Activated T-cell treated with anti-CD3 and anti-CD28 coated beads, Interleukin-2, amount 50 U/mL, for 24 hours (primary cell): ENCODE measurements at regions not wholly inside any gene's neighbourhood (a gene's known extent, or its start where the extent isn't known, plus 50 kb on each side); places are given as distances from the start of the nearest gene placed in this dataset.

Source experiments
- DNase-seq: peaks from one replicate; pipeline ENCODE4 v3.0.0-alpha.2; 2020
- H3K27ac Mint-ChIP-seq: 2 replicates; pipeline ENCODE4 v1.8.0; 2020; ENCODE audit warnings: mild to moderate bottlenecking, mixed read lengths
- H3K27me3 Mint-ChIP-seq: 2 replicates; pipeline ENCODE4 v1.8.0; 2020; ENCODE audit warnings: mixed read lengths
- H3K36me3 Mint-ChIP-seq: 2 replicates; pipeline ENCODE4 v1.8.0; 2020; ENCODE audit warnings: low read depth, mixed read lengths
- H3K4me1 Mint-ChIP-seq: 2 replicates; pipeline ENCODE4 v1.8.0; 2020; ENCODE audit warnings: low read depth, mixed read lengths
- H3K4me3 Mint-ChIP-seq: 2 replicates; pipeline ENCODE4 v1.8.0; 2020; ENCODE audit warnings: mild to moderate bottlenecking, moderate library complexity, mixed read lengths
- H3K9me3 Mint-ChIP-seq: 2 replicates; pipeline ENCODE4 v1.8.0; 2020; ENCODE audit warnings: mixed read lengths

DNA sequence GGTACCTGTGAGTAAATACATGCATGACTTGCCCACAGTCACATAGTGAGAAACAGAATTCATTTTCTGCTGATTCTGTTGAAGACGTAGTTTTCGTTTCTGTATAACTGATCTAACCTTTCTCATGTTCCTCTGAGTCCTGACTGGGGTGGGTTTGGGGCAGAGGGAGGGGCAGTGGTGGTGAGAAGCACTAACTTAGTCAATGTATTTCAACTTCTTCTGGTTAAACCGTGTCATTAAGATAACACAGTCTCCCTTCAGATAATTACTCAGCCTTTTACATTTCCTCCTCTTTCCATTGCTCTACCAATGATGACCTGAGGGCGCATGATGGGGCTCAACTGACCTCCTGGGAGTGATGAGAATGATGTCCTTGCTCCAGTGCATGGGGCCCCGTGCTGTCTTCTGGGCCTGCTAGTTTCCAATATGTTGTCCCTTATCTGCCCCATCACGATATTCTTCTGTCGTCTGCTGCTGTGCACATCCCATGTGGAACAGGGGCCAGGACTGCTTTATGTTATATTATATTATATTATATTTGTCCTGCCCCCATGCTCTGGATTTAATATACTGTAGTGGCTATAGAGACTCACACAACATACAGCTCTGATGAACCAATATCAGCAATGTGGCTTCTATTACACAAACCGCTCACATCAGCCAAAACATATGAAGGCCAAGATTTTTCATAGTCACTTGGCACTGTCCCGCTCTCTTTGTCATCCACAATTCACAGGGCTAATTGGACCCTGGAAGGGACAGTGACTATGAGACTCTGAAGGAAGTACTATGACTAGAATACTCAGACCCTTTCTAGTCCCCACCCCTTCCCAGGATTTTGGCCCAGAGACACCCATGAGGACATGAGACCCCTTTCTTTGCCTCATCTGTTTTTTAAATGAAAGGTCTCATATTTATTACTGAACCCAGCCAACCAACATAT is 407.1 kb upstream of the MCTP2 start:
- Mint-ChIP-seq H3K4me3 (no peak overlapping the region), H3K4me1 (no peaks in the 10 kb centered on the region)

DNA sequence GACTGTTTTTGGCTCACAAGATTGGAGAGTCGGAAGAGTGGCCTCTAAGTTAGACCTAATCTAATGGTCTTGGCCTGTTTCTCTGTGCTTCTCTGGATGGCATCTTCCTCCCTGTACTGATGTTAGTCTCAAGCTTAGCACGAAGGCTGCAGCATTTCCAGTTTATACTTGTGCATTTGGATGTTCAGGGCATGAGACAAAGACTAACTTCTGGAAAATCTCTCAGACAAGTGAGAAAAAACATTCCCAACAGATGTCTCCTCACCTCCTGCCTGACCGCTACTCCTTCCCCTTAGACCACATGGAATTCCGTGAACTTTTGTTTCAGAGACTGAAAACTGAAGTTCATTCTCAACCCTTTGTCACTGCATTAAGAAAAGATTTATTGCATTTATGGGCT is 410.8 kb upstream of the MCTP2 start:
- Mint-ChIP-seq H3K4me1 (no peaks in the 10 kb centered on the region), H3K9me3 (peaks cover 6% of the 10 kb centered on the region), H3K36me3 (no peaks in the 10 kb centered on the region), H3K27me3 (no peaks in the 10 kb centered on the region), H3K27ac (no peak overlapping the region), H3K4me3 (no peak overlapping the region)
- DNase-seq: no peak

More for the DNA sequence above, 407.1 kb upstream of the MCTP2 start:
- H3K9me3 Mint-ChIP-seq: no peaks in the 10 kb centered on the region
- no peaks in the 10 kb centered on the region for H3K36me3 Mint-ChIP-seq
- H3K27ac Mint-ChIP-seq: no peak overlapping the region
- DNase-seq: no peak
- no peaks in the 10 kb centered on the region for H3K27me3 Mint-ChIP-seq

DNA sequence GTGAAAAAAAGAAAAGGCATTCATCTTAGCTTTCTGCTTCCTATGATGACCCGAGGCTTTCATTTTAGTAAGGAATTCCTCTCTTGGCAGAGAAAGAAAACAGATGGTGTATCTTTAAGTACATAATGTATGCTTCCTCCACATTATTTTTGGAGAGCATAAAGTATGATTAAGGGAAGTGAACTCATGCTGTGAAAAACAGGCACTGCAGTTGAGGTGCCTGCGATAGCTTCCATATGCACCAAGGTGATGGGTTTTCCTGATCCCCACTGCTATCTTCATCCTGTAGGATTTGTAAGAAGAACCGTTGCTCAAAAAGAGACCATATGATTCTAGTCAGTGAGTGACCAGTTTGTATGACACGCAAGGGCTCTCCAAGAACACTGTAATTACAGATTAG is 411.5 kb upstream of the MCTP2 start:
- H3K27ac Mint-ChIP-seq: no peak overlapping the region
- H3K4me3 Mint-ChIP-seq: no peak overlapping the region
- H3K36me3 Mint-ChIP-seq: no peaks in the 10 kb centered on the region
- peaks cover 6% of the 10 kb centered on the region for H3K9me3 Mint-ChIP-seq
- DNase-seq: no peak
- no peaks in the 10 kb centered on the region for H3K4me1 Mint-ChIP-seq
- H3K27me3 Mint-ChIP-seq: no peaks in the 10 kb centered on the region

DNA sequence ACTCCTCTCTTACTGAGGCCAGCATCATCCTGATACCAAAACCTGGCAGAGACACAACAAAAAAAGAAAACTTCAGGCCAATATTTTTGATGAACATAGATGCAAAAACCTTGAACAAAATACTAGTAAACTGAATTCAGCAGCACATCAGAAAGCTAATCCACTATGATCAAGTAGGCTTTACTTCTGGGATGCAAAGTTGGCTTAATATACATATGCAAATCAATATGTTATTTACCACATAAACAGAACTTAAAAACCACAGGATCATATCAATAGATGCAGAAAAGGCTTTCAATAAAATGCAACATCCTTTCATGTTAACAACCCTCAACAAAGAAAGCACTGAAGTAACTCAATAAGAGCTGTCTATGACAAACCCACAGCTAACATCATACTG is 414.5 kb upstream of the MCTP2 start:
- Mint-ChIP-seq H3K9me3 (peaks cover 6% of the 10 kb centered on the region), H3K36me3 (no peaks in the 10 kb centered on the region), H3K4me1 (no peaks in the 10 kb centered on the region), H3K4me3 (no peak overlapping the region), H3K27ac (no peak overlapping the region), H3K27me3 (peaks cover 9% of the 10 kb centered on the region)
- no peak for DNase-seq

DNA sequence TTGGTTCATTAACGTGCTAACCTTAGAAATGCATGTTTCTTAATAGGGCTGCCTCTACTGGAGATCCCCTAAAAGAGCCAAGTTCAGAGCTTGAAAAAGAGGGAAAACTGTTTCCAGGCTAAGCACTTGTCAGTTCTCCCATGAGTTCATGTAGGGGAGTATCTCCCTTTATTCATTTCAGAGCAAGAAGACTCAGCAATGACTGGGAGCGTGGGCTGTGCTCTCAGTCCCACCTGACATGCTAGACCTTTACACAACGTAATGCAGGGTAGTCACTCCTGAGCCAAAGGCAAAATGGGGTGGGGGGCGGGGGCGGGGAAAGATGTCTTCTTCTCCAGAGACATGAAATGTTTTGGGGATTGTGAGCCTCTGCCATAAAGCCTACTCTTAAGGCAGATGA is 420.1 kb upstream of the MCTP2 start:
- H3K36me3 Mint-ChIP-seq: no peaks in the 10 kb centered on the region

DNA sequence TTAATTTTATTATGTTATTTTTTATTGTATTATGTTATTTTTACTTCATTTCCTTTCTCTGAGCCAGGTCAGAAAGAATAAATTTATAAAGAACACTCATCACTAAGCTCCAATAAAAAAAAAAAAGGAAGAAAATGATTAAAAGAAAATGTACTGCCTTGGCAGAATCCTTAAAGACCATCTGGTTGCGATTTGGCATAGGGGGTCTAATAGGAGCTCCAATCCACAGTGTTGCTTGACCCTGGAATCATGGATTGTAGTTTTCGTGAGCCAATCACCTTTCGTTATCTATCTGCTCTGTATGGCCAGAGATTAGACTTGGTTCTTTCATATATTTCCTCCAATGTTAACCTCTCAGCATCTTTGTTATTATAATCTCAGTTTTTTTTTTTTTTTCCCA is 421.8 kb upstream of the MCTP2 start:
- H3K27ac Mint-ChIP-seq: no peak overlapping the region
- H3K36me3 Mint-ChIP-seq: no peaks in the 10 kb centered on the region
- no peak overlapping the region for H3K4me3 Mint-ChIP-seq
- DNase-seq: no peak
- H3K9me3 Mint-ChIP-seq: no peaks in the 10 kb centered on the region
- H3K4me1 Mint-ChIP-seq: no peaks in the 10 kb centered on the region
- peaks cover 22% of the 10 kb centered on the region for H3K27me3 Mint-ChIP-seq

More for the DNA sequence above, 420.1 kb upstream of the MCTP2 start:
- H3K9me3 Mint-ChIP-seq: no peaks in the 10 kb centered on the region
- no peak for DNase-seq
- no peaks in the 10 kb centered on the region for H3K4me1 Mint-ChIP-seq
- no peak overlapping the region for H3K4me3 Mint-ChIP-seq
- peaks cover 21% of the 10 kb centered on the region for H3K27me3 Mint-ChIP-seq
- no peak overlapping the region for H3K27ac Mint-ChIP-seq

DNA sequence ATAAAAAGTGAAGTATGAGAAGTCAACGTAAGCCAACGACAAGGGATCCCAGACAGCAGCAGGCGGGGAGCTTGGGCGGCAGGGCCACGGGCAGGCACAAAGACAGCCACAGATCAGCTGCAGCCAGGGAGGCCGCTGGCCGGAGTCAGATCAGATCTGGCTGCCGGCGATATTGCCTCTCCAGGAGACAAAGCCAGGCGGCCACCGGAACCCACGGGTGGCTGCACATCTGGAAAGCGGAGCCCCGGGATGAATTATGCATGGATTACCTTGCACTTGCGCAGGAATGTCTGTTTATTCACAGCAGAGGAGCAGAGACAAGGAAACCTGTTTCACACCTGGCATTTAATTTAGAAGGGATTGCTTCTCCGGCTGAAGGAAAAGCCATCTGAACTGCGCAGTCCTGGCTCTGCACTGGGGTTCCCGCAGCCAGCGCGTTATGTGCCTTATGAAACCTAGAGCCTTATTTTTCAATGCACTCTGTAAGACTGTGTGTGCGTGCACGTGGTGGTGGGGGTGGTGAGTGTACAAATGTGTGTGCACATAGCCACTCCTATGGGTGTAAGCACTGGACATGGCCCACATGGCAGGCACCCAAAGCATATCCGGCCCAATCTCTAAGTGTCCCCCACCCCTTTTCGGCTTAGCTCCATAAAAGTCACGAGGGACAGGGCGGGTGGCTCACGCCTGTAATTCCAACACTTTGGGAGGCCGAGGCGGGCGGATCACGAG is 427.8 kb upstream of the MCTP2 start:
- no peaks in the 10 kb centered on the region for H3K36me3 Mint-ChIP-seq
- DNase-seq: no peak
- H3K27ac Mint-ChIP-seq: no peak overlapping the region
- no peak overlapping the region for H3K4me3 Mint-ChIP-seq
- no peaks in the 10 kb centered on the region for H3K4me1 Mint-ChIP-seq
- H3K9me3 Mint-ChIP-seq: no peaks in the 10 kb centered on the region
- peaks cover 6% of the 10 kb centered on the region for H3K27me3 Mint-ChIP-seq

DNA sequence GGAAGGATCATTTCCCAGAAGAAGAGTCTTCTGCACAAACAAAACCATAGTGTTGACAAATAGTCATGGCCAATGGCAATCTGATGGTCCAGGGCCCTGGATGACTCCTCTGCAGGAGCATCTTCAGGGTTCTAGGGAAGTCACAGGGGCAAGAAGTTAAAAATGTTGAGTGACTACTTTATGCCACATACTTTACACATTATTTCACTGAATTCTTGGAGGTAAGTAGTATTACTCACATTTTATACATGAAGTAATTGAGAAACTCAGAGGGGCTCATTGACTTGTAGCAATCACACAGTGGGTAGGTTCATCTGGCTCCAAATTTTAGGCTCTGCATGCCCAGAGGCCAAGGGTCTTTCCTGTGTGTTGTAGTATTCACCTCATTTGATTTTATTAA is 430.2 kb upstream of the MCTP2 start:
- H3K9me3 Mint-ChIP-seq: no peaks in the 10 kb centered on the region
- no peaks in the 10 kb centered on the region for H3K4me1 Mint-ChIP-seq
- no peak for DNase-seq
- no peak overlapping the region for H3K27ac Mint-ChIP-seq
- no peaks in the 10 kb centered on the region for H3K36me3 Mint-ChIP-seq
- H3K27me3 Mint-ChIP-seq: peaks cover 6% of the 10 kb centered on the region
- no peak overlapping the region for H3K4me3 Mint-ChIP-seq

DNA sequence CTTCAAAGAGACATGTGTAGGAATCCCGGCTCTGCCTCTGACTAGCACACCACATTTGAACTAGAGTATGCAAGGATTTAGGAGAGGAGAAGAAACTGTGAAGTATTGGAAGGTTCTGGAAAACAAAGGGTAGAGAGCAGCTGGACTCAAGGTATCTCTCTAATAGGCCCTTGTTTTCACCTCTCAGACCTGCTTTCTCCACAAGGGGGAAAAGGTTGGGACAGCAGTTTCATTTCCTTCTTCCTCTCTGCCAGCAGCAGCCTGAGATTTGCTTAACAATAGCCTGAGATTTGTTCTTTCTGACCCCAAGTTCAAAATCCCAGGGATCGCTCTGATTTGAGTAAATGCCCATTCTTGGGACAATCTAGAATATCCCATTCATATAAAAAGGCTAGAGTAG is 430.6 kb upstream of the MCTP2 start:
- H3K27ac Mint-ChIP-seq: no peak overlapping the region
- H3K27me3 Mint-ChIP-seq: peaks cover 6% of the 10 kb centered on the region
- no peaks in the 10 kb centered on the region for H3K36me3 Mint-ChIP-seq
- H3K9me3 Mint-ChIP-seq: no peaks in the 10 kb centered on the region
- DNase-seq: no peak
- H3K4me3 Mint-ChIP-seq: no peak overlapping the region
- H3K4me1 Mint-ChIP-seq: no peaks in the 10 kb centered on the region

DNA sequence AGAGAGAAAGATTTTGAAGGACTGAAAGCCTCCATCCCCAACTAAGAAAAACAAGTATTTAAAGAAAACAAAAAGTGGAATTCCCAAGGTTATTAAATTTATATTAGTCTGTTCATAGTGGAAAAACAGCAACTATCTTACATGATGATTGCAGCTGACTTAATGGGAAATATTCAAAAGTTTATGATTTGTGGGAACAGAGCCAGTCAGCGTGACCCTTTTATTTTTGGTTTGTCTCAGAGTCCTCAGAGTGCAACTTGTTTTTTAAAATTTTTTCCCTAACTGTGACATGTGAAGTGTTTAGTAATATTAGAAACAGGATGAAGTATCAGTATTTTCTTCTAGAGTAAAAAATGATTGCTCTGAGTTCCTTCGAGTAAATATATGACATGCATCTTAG is 441.9 kb upstream of the MCTP2 start:
- H3K9me3 Mint-ChIP-seq: no peaks in the 10 kb centered on the region
- H3K27me3 Mint-ChIP-seq: peaks cover 16% of the 10 kb centered on the region
- H3K36me3 Mint-ChIP-seq: no peaks in the 10 kb centered on the region
- H3K4me3 Mint-ChIP-seq: no peak overlapping the region
- DNase-seq: no peak
- no peak overlapping the region for H3K27ac Mint-ChIP-seq
- no peaks in the 10 kb centered on the region for H3K4me1 Mint-ChIP-seq

DNA sequence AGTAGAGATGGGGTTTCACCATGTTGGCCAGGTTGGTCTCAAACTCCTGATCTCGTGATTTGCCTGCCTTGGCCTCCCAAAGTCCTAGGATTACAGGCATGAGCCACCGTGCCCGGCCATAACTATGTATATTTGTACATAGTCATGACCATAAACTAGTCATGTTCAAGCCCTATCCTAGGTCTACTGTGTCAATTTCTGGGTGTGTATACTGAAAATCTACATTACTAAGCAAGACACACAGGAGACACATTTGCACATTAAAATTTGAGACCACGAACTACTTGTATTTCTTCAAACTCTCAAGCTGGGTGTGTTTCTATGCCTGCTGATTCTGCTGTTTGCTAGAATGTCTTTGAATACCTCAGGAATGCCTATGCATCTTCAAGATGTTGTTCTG is 451.3 kb upstream of the MCTP2 start:
- no peaks in the 10 kb centered on the region for H3K27me3 Mint-ChIP-seq
- no peak for DNase-seq
- H3K36me3 Mint-ChIP-seq: no peaks in the 10 kb centered on the region
- no peaks in the 10 kb centered on the region for H3K9me3 Mint-ChIP-seq
- no peak overlapping the region for H3K4me3 Mint-ChIP-seq
- no peaks in the 10 kb centered on the region for H3K4me1 Mint-ChIP-seq
- H3K27ac Mint-ChIP-seq: no peak overlapping the region

DNA sequence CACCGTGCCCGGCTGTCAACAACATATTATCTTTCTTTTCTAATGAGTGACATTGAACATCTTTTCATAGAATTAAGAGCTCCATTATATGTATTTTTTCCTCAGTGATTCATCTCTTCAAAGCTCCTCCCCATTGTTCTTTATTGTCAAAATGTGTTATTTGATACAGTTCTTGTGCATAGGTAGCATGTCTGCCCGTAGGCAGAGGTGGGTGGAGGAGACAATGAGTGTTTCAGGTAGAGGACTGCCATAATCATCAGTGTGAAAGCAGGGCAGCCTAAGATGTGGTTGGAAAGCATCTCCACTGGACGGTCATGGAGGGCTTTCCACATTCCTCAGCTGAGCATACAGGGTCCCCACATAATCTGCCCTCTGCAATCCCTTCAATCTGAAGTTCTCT is 452.0 kb upstream of the MCTP2 start:
- H3K36me3 Mint-ChIP-seq: no peaks in the 10 kb centered on the region
- no peaks in the 10 kb centered on the region for H3K4me1 Mint-ChIP-seq
- H3K27ac Mint-ChIP-seq: no peak overlapping the region
- no peaks in the 10 kb centered on the region for H3K9me3 Mint-ChIP-seq
- H3K4me3 Mint-ChIP-seq: no peak overlapping the region
- no peak for DNase-seq
- no peaks in the 10 kb centered on the region for H3K27me3 Mint-ChIP-seq

DNA sequence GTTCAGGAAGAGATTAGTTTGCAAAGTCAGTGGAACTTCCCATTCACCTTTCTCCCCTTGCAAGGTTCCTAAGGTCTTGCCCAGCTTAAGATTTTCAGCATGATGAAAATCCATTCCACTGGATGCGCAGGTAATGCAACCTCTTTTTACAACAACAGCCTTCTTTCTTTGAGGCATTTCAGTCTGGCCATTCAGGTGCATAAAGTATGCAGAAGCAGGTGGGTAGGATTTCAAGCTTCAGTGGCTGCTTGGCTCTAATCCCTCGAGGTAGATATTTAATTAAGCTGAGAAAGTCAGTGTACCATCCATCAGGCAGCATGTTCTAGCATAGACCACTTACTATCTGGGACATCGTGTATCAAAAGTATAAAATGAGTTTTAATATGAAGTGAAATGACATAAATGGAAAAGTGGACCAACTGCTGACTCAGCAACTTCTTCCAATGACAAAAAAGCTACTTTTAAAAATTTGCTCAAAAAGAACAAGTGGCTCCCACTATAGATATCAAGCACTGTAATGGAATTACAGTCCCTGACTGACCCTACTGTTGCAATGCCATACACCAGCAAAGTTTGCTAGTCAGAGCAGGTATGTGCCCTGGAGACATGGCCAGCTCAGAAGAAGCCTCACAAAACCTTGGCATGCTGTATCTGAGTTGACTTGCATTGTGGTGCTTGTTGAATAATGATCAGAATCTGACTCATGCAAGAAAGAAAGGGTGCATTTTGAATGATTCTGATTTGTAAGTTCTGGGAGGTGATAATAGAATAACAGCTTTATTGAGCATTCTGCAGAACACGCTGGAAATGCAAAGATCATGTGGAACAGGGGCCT is 459.9 kb upstream of the MCTP2 start:
- H3K9me3 Mint-ChIP-seq: peaks cover 4% of the 10 kb centered on the region

DNA sequence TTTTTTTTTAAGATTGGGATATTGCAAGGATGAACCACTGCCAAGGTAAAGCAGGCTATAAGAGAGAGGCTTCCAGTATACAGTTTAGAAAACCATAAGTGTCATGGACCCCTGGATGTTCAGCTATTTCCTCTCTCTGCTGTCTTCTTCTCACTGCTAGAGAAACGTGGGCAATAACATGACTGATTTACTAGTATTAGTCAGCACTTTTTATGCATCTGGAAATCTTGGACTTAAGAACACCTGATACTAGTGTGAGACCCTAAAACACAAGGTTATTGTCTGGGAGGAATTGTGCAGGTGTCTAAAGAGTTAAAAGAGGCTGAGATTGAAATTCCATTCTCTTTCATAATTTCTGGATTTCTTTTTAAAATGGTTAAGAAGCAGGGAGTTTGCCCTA is 460.6 kb upstream of the MCTP2 start:
- peaks cover 19% of the 10 kb centered on the region for H3K27me3 Mint-ChIP-seq
- no peak overlapping the region for H3K4me3 Mint-ChIP-seq
- no peak for DNase-seq
- no peaks in the 10 kb centered on the region for H3K4me1 Mint-ChIP-seq
- peaks cover 4% of the 10 kb centered on the region for H3K9me3 Mint-ChIP-seq
- H3K36me3 Mint-ChIP-seq: no peaks in the 10 kb centered on the region
- no peak overlapping the region for H3K27ac Mint-ChIP-seq

More for the DNA sequence above, 459.9 kb upstream of the MCTP2 start:
- Mint-ChIP-seq H3K27ac (no peak overlapping the region), H3K36me3 (no peaks in the 10 kb centered on the region), H3K27me3 (peaks cover 16% of the 10 kb centered on the region), H3K4me1 (no peaks in the 10 kb centered on the region), H3K4me3 (no peak overlapping the region)
- no peak for DNase-seq
